SW480 (cell line): ENCODE measurements at regions not wholly inside any gene's neighbourhood (a gene's known extent, or its start where the extent isn't known, plus 50 kb on each side); places are given as distances from the start of the nearest gene placed in this dataset.
A peak's percentile ranks its signal among the peaks of the same experiment; 100 is the strongest.
"Not testable (repeated sequence)": the region's sequence is repeated elsewhere in the genome, so short reads cannot be mapped to it uniquely, and the experiment has no call there.

Experiments used
- DNase-seq: peaks from one replicate; pipeline ENCODE4 v3.0.0-alpha.2; 2016; ENCODE audit warnings: low spot score

DNA sequence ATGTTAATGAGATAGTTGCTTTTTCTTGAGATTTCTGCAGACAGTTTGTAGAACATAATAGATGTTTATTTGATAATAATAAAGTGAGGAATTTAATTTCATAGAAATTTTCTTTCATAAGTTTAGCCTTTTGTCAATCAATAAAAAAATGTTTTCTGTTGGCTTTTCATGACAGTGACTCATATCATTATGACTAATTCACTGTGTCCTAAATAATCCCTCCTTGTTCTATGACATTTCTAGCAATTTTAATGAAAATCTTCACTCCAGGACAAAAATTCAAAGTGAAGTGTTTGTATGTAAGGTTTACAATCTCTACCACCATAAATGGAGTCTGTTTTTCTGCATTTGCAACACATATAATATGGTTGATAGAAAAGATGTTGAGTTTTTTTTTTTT is 109.9 kb downstream of the UTRN start:
- DNase-seq = no peak

DNA sequence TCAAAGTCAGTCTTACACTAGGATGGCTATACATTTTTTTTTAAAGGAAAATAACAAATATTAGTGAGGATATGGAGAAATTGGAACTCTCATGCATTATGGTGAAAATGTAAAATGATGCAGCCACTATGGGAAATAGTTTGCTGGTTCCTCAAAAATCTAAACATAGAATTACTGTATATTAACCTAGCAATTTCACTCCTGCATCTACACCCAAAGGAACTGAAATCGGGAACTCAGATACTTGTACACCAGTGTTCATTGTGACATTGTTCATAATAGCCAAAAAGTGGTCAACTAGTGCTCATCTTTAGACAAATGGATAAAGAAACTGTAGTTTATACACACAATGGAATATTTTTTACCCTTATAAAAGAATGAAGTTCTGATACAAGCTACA is 110.7 kb downstream of the UTRN start:
- DNase-seq = no peak

DNA sequence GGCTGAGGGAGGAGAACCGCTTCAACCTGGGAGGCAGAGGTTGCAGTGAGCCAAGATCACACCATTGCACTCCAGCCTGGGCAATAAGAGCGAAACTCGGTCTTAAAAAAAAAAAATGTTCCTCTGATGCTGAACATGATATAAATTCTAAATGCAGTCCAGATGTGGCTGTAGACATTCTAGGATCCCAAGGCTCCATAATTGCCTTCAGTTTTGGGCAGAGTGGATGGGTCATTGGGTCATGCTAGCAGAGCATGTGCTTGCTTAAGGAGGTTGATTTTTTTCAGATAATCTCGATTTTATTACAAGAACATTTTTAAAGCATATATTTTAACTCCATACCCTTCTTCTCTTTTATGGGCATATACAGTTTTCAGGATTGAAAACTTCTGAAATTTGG is 112.0 kb downstream of the UTRN start:
- no peak for DNase-seq

DNA sequence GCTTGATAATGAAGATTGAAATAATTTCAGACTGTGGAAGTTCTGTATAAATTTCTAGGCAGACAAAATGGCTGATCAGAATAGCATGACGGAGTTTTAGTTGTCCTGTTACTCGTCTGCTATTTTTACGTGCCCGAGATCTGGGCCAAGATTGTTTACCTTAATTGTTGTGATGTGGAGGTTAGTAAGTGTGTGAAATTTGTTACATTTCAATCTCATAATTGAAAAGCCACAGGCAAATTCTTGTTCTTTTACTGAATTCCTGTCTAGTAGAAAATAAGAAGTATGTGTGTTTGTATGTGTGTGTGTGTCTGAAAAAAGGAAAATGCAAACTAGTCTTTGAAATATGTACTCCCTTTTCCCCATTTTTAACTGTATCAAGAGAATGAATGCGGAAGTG is 115.2 kb downstream of the UTRN start:
- DNase-seq = no peak

DNA sequence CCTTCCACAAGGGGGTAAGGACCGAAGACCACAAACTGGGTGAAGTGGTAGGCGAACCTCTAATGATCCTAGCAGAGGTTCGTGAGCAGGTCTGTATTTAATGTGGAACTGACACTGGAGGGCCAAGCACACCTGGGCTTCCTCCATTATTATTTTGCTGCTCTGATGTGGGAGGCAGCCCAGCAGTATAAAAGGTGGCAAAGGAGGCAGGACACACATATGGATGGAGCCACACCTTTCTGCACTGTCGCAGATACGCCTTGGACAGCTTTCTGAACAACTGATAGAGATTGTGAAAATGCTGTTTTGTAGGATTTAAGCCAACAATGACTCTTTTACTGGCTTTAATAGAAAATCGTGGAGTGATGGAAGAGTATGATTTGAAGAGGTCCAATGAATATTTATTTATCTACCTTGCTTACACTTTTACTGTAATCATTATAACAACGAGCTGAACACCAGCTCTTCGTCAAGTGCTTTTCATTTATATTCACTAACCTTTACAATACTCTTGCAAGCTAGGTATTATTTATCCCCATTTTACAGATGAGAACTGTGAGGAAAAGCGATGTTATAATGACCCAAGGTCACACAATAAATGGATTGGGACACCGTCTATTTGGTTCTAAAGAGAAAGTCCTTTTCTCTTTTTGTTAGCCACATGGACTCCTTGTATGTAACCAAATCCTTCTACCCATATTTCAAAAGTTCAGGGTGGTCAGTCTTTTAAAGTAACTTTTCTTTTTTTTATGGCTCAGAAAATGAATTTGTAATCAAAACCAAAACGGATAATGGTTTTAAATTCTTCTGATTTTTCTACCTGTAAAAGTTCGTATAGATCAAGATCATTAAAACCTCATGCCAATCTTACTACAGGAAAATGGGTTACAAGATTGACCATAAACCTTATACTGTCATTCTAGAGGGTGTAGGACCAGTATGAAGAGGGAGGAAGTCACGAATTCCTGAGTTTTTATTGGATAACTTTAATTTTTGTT is 116.9 kb downstream of the UTRN start:
- DNase-seq = no peak

DNA sequence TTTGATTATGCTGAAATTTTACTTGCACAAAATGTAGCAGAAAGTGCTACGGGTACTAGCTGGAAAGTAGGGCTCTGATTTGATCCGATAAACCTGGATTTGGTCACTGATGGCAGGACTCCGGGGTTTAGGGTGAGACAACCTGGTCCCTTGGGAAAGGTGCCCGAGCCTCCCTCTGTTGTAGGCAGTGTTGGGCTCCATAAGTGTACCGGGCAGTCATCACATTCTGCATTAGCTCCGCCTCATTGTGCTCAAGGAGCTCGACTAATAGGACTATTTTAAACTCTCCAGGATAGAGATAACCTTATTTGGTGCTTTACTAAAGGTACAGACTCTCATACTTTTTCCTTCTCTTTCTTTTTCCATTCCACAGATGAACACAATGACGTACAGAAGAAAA is 117.6 kb downstream of the UTRN start:
- no peak for DNase-seq

DNA sequence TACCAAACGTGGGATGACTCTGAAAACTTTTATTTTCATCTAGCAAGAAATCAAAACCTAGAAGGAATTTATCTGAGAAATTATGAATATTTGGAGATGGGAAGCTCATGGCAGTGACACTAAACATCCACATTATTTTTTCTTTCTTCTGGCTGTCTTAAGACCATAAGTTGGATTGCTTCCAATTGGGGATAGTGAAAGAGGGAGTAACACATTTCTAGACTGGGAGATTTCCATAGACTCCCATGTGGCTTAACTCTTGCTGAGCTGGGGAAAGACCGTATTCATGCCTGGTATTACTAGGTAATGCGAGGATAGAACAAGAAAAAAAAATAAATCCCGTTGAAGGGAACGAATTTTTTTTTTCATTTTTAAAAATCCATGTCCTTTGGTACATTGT is 120.0 kb downstream of the UTRN start:
- no peak for DNase-seq

DNA sequence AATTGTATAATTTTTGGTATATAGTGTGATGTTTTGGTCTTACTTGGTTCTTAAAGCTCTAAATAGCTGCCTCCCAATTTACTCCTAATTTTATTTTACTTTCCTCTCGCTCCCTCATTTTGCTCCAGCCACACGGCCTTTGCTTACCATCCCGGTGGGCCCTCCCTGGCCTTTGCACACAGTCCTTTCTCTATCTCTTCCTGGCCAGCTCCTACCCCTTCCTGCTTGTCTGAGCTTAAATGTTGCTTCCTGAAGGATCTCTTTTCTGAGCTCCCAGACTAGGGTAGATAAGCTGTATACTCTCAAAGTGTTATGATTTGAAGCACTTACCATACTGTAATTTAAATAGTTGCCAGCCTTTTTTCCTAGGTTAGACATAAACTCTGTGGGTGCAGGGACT is 121.7 kb downstream of the UTRN start:
- DNase-seq = no peak

DNA sequence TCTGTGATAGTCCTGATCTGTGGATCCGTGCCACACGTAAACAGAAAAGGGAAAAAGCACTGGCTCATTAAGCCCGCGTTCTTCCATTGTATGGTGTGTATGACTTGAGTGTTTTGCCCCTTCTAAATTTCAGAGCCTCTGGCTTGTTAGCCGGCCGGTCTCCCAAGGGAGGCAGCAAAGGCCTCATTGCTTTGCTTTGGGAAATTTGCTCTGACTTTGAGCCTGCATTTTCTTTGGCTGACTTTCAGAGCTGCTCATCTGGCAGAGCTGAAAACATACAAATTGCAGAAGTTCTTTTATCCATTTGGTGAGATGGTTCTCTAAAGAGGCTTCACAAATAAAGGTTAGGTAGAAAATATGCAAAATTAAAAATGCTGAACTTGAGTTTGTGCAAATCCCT is 123.0 kb downstream of the UTRN start:
- no peak for DNase-seq

DNA sequence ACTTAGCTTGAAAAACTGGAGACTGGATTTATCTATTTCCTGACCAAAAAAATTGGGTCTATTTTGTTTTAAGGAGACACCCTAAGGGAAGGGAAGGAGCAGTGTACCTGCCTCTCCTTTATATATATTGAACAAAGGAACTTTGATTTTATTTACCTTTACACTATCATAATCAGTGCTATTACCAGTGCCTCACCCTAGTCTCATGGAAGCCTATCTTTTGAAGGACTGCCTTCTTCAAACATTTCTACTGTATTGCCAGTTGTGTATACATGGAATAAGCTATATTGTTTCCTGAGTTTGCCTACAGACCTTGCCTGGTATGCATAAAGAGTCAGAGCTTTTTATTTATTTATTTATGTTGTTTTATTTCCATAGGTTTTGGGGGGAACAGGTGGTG is 124.9 kb downstream of the UTRN start:
- no peak for DNase-seq

DNA sequence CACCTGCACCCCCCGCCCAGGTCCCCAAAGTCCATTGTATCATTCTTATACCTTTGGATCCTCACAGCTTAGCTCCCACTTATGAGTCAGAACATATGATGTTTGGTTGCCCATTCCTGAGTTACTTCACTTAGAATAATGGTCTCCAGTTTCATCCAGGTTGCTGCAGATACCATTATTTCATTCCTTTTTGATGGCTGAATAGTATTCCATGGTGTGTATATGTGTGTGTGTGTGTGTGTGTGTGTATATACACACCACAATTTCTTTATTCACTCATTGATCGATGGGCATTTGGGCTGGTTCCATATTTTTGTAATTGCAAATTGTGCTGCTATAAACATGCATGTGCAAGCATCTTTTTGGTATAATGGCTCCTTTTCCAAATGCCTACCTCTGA is 125.4 kb downstream of the UTRN start:
- not testable (repeated sequence) for DNase-seq

DNA sequence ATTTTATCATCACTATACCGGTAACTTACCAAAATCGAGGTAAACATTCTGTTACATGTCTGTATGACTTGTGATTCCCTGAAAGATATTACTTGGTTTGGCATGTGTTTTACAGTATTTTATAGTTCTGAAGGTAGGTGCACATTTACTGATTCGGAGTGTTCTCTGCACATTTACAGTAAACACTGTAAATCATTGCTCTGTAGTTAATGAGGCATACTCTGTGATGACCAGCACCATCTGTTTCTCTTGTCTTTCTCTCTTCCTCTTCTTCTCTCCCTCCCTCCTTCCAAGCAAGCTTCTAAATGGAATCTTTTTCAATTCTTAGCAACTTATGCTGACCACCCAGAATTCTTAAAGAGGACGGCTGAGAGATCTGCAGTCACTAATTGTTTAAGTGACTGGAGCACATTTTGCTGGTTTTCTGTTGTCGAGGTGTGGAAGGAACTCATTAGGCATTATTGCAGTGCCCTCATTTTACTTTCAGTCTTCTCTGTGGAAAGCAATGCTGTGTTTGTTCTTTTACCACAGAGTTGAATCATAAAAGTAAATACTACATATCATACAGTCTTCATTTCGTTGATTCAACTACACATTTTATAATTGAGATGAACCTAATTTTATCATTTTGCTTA is 126.5 kb downstream of the UTRN start:
- DNase-seq = no peak

DNA sequence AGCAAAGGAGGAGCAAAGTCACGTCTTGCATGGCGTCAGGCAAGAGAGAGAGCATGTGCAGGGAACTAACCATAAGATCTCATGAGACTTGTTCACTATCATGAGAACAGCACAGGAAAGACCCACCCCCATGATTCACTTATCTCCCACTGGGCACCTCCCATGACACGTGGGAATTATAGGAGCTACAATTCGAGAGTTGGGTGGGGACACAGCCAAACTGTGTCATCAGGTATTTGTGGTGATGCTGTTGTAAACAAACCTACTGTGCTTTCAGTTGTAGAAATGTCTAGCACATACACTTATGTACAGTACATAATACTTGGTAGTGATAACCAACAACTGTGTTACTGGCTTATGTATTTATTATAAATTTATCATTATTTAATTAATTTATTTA is 128.3 kb downstream of the UTRN start:
- peak; percentile 6 for DNase-seq

DNA sequence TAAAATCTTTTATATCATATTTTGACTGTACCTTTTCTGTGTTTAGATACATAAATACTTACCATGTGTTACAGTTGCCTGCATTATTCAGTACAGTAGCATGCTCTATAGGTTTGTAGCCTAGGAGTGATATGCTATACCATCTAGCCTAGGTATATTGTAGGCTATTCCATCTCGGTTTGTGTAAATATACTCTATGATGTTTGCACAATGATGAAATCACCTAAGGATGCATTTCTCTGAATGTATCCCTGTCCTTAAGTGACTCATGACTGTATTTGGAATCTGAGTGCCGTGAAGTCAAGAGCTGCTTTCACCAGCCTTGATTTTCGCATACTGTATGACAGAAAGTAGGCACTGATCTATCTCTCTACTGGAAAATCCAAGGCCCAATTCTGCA is 129.9 kb downstream of the UTRN start:
- DNase-seq = no peak

DNA sequence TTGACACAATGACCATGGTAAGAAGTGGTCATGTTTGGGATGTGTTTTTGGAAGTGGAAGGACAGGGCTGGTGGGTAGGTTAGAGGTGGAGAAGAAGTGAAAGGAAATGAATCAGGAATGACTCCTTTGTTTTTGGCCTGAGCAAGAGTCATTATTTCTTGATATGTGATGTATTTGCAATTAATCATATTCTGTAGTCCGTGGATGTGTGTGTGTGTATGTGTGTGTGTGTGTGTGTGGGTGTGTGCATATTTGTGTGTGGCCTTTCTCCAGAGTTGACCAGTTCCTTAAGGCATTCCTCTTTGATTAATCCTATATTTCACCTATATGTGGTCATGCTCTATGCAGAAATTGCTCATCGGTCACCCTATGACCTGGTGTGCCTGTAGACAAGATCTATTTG is 130.7 kb downstream of the UTRN start:
- DNase-seq = no peak

DNA sequence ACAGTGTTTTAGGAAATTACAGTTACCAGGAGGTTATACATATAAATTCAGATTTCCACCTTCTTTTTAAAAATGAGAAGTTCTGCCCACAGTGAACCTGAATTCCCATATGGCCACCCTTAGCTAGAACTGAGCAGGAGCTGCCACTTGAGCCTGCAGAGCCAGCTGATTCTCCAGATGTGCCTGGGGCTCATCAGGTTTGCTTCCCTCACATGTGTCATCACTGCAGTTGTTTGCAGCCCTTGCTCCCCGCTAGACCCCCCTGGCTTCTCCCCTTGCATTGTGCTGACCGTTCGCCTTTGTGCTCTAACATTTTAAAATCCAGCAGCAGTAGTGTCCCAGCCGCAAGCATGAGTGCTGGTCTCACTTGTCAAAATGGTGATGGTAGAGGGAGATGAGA is 131.1 kb downstream of the UTRN start:
- DNase-seq = no peak

DNA sequence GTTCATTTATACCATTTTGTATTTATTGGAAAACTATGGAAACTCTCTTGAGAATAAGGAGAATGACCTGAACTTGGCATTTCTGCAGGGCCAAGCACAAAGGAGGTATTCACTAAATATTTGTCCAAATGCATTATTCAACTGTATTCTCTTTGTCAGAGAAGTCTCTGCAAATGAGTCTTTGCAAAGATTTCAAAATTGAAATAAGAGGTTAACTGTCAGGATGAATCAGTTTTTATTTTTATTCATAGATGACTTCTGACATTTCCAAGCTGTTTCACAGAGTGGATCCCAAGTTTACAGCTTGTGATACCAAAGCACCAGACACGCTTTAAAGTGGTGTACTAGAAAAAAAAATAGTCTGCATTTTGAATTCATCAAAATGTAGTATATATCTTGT is 131.6 kb downstream of the UTRN start:
- DNase-seq = no peak

DNA sequence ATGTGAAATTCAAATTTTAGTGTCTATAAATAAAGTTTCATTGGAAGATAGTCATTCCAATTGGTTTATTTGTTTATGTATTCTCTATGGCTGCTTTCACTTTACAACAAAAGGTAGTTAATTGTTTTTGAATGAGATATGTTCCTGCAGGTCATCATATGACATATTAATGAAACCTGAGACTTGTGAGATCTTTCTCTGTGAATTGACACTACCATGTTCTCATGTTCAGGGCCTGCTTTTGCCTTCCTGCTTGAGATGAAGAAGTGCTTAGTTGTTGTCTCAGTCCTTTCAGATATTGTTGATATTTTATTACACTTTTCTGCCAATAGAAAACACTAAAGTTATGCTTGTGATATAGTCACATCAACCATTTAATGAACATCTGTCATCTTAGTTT is 132.5 kb downstream of the UTRN start:
- DNase-seq = no peak

DNA sequence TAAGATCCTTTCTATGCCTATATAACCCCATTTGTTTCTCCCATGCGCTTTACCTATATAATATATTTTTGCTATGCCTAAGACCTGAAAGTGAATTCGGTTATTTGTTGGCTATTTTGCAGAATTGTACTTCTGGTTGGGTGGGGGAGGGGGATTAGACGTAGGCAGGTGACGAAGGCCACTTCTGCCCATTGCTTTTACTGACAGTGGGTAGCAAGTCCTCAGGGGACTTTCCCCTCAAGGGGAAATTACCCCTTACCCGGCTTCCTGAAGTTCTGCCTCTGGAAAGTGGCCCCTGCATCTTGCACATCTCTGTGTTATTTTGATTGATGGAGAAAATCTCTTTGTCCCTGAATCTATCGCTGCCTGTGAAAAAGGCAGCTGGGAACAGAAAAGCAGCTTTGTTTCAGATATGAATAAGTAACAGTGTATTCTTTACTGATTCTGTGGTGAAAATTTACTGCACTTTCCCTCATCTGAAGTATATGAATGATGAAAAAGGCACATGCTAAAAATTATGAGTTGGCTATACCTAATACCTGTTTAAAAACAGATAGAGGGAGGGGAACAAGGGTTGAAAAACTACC is 133.9 kb downstream of the UTRN start:
- DNase-seq = no peak

DNA sequence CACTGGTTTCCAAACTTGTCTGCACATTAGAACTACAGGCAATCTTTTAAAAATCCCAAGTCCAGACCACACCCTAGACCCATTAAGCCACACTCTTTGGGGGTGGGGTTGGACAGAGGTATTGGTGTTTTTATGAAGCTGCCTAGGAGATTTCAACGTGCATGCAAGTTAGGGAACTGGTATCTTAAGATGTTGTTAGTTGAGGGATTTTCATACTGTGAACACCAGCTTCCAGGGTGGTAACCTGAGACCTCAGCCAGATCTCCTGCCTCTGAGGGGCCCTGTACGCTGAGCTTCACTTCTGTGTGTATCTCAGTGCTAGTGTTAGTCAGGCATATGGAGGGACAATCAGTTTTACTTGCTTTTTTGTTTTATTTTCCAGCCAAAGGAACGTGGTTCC is 138.0 kb downstream of the UTRN start:
- DNase-seq = no peak

DNA sequence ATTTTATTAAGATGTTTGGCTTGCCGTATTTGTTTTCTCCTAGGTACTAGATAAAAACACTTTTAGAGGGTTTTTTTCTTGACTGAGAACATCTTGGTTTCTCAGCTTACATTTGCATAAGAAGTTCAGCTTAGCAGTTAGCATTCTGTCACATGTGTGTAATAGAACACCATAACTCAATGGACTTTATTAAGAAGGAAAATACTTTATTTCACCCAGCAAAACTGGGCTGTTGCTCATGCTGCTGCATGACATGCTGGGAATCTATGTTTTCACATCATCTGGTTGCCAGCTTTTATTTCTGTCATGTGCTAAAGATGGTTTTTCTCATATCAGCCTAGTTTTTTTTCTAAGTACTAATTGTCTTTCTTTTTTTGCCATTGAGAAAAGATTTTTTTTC is 144.6 kb downstream of the UTRN start:
- DNase-seq = no peak

DNA sequence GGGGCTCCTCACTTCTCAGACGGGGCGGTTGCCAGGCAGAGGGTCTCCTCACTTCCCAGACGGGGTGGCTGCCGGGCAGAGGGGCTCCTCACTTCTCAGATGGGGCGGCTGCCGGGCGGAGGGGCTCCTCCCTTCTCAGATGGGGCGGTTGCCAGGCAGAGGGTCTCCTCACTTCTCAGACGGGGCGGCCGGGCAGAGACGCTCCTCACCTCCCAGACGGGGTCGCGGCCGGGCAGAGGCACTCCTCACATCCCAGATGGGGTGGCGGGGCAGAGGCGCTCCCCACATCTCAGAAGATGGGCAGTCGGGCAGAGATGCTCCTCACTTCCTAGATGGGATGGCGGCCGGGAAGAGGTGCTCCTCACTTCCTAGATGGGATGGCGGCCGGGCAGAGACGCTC is 148.3 kb downstream of the UTRN start:
- not testable (repeated sequence) for DNase-seq

DNA sequence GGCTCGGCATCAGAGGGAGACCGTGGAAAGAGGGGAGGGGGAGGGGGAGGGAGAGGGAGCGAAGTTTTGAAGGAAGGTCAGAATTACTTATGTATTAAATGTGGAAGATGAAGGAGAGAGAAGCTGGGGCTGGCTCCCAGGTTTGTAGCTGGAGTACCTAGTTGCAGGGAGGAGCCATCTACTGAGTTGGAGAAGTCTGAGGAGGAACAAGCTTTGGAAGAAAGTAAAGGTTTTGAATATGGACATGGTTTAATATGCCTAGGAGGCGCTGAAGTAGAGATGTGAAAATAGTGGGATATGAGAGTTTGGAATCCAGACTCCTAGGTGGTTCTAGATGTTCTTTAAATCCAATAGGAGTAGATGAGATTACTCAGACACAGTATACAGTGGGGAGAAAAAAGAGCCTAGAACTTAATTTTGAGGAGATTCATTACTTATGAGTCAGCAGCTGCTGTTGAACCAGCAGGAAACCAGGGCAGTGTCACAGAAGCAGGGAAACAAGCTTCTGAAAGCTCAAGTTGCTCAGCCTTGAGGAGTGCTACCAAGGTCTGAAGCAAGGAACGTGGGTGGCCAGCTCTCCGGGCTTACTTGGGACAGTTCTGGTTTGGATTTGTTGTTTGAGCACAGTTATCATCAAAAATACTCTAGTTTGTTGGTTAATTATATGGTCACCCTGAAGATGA is 149.3 kb downstream of the UTRN start:
- DNase-seq = no peak
